ENCODE measurements at regions not wholly inside any gene's neighbourhood (a gene's known extent, or its start where the extent isn't known, plus 50 kb on each side); places are given as distances from the start of the nearest gene placed in this dataset.

- TF ChIP-seq, protein P1, sequence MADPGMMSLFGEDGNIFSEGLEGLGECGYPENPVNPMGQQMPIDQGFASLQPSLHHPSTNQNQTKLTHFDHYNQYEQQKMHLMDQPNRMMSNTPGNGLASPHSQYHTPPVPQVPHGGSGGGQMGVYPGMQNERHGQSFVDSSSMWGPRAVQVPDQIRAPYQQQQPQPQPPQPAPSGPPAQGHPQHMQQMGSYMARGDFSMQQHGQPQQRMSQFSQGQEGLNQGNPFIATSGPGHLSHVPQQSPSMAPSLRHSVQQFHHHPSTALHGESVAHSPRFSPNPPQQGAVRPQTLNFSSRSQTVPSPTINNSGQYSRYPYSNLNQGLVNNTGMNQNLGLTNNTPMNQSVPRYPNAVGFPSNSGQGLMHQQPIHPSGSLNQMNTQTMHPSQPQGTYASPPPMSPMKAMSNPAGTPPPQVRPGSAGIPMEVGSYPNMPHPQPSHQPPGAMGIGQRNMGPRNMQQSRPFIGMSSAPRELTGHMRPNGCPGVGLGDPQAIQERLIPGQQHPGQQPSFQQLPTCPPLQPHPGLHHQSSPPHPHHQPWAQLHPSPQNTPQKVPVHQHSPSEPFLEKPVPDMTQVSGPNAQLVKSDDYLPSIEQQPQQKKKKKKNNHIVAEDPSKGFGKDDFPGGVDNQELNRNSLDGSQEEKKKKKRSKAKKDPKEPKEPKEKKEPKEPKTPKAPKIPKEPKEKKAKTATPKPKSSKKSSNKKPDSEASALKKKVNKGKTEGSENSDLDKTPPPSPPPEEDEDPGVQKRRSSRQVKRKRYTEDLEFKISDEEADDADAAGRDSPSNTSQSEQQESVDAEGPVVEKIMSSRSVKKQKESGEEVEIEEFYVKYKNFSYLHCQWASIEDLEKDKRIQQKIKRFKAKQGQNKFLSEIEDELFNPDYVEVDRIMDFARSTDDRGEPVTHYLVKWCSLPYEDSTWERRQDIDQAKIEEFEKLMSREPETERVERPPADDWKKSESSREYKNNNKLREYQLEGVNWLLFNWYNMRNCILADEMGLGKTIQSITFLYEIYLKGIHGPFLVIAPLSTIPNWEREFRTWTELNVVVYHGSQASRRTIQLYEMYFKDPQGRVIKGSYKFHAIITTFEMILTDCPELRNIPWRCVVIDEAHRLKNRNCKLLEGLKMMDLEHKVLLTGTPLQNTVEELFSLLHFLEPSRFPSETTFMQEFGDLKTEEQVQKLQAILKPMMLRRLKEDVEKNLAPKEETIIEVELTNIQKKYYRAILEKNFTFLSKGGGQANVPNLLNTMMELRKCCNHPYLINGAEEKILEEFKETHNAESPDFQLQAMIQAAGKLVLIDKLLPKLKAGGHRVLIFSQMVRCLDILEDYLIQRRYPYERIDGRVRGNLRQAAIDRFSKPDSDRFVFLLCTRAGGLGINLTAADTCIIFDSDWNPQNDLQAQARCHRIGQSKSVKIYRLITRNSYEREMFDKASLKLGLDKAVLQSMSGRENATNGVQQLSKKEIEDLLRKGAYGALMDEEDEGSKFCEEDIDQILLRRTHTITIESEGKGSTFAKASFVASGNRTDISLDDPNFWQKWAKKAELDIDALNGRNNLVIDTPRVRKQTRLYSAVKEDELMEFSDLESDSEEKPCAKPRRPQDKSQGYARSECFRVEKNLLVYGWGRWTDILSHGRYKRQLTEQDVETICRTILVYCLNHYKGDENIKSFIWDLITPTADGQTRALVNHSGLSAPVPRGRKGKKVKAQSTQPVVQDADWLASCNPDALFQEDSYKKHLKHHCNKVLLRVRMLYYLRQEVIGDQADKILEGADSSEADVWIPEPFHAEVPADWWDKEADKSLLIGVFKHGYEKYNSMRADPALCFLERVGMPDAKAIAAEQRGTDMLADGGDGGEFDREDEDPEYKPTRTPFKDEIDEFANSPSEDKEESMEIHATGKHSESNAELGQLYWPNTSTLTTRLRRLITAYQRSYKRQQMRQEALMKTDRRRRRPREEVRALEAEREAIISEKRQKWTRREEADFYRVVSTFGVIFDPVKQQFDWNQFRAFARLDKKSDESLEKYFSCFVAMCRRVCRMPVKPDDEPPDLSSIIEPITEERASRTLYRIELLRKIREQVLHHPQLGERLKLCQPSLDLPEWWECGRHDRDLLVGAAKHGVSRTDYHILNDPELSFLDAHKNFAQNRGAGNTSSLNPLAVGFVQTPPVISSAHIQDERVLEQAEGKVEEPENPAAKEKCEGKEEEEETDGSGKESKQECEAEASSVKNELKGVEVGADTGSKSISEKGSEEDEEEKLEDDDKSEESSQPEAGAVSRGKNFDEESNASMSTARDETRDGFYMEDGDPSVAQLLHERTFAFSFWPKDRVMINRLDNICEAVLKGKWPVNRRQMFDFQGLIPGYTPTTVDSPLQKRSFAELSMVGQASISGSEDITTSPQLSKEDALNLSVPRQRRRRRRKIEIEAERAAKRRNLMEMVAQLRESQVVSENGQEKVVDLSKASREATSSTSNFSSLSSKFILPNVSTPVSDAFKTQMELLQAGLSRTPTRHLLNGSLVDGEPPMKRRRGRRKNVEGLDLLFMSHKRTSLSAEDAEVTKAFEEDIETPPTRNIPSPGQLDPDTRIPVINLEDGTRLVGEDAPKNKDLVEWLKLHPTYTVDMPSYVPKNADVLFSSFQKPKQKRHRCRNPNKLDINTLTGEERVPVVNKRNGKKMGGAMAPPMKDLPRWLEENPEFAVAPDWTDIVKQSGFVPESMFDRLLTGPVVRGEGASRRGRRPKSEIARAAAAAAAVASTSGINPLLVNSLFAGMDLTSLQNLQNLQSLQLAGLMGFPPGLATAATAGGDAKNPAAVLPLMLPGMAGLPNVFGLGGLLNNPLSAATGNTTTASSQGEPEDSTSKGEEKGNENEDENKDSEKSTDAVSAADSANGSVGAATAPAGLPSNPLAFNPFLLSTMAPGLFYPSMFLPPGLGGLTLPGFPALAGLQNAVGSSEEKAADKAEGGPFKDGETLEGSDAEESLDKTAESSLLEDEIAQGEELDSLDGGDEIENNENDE (IDR thresholded peaks at IDR 0.05; ENCODE audit: insufficient replicate concordance, low read length), result no peak
- TF ChIP-seq POLR2AphosphoS5 (IDR thresholded peaks at IDR 0.05; ENCODE audit: low read depth, low read length), result no peak
- no peak for TF ChIP-seq POU5F1 (IDR thresholded peaks at IDR 0.05; ENCODE audit: low read depth, low read length)
- no peak for TF ChIP-seq BACH1 (IDR thresholded peaks at IDR 0.05; ENCODE audit: low read length)
- TF ChIP-seq SP4 (IDR thresholded peaks at IDR 0.05; ENCODE audit: low read length), result no peak
- no peak for TF ChIP-seq ATF2 (IDR thresholded peaks at IDR 0.05; ENCODE audit: low read length)
- no peak for TF ChIP-seq RNF2 (IDR thresholded peaks at IDR 0.05; ENCODE audit: borderline replicate concordance, low read depth, low read length, missing control alignments, poor library complexity, severe bottlenecking)
- TF ChIP-seq CREB1 (IDR thresholded peaks at IDR 0.05), result no peak
- TF ChIP-seq TCF12 (IDR thresholded peaks at IDR 0.05; ENCODE audit: low read depth, low read length), result no peak
Measured at GRCh38 chr2:15840148-15840547, 100.2 kb upstream of the MYCN start (continued).
